GM12873 (cell line): ENCODE measurements at regions not wholly inside any gene's neighbourhood (a gene's known extent, or its start where the extent isn't known, plus 50 kb on each side); places are given as distances from the start of the nearest gene placed in this dataset.

ENCODE experiments used
- TF ChIP-seq, protein P1 (sequence below): IDR thresholded peaks from 2 replicates; pipeline ENCODE4 v1.5.1; 2012; ENCODE audit warnings: low read depth, mild to moderate bottlenecking, moderate library complexity, low read length, control low read depth; ENCODE audit not compliant: insufficient read depth; ENCODE audit errors: missing control alignments

DNA sequence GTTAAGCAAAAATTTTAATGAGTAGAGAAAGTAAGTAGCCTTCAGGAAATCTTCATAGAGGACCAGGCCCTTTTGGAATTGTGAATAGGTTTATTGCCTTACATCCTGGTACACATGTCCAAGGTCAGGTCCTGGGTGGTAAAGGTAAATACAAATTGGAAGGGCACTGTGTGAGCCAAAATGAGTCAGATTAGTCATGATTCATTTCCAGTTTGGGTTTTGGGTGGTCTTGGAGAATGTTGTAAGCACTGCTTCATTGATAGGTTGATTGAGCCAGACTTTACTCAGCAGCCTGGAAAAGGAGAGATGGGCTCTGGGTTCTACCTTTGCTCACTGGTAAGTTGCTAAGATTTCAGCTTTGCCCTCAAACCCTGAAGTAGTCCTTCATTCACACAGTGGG lies 82.5 kb upstream of the ZNF169 start:
- TF ChIP-seq, protein P1, sequence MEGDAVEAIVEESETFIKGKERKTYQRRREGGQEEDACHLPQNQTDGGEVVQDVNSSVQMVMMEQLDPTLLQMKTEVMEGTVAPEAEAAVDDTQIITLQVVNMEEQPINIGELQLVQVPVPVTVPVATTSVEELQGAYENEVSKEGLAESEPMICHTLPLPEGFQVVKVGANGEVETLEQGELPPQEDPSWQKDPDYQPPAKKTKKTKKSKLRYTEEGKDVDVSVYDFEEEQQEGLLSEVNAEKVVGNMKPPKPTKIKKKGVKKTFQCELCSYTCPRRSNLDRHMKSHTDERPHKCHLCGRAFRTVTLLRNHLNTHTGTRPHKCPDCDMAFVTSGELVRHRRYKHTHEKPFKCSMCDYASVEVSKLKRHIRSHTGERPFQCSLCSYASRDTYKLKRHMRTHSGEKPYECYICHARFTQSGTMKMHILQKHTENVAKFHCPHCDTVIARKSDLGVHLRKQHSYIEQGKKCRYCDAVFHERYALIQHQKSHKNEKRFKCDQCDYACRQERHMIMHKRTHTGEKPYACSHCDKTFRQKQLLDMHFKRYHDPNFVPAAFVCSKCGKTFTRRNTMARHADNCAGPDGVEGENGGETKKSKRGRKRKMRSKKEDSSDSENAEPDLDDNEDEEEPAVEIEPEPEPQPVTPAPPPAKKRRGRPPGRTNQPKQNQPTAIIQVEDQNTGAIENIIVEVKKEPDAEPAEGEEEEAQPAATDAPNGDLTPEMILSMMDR = no peak

DNA sequence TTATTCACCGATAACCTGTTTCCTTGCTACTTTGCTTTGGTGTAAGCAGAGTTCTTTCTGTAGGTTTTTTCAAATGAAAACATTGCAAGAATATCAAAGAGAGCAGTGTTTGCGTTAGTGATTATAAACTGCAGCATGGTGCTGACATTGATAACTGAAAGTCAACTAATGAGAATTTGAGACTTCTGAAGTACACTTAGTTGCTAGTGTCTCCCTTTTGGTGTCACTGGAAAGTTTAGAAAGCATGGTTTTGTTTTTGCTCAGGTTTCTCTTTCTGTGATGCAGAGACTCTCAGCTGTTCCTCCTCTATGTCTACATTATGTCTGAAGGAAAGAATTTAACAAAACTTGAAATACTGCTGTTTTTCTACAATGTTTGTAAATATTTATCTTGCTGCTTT lies 80.2 kb upstream of the ZNF169 start:
- TF ChIP-seq, protein P1 = no peak

DNA sequence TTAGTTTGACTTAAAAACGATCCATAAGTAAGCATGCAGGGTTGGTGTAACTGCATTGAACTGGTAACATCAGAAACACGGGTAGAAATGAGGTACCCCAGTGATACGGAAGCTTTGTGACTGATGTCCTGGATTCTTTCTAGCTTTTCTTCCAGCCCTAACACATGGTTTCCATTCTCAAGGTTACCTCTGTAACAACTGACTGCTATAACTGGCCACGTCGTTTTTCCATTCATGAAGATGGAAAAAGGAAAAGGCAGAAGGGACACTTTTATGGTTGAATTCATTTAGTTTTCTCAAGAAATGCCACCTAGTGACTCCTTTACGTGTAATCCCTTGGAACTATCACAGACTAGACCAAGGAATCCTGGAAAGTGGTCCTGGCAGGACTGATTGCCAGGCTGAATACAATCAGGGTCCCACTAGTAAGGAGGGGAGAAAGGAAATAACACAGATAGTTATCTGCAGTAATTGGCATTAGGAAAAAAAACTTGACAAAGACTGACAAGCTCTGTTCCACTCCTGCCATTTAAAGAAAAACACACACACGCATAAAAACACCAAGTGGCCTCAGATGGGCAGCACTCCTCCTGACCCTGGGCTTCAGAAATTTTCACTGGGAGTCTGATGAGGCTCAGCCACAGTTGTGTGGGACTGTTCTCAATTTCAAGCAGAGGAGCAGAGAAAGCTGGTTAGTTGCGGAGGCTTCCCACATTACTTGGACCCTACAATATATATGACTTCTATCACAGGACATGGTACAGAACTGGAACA lies 77.5 kb upstream of the ZNF169 start:
- TF ChIP-seq, protein P1 = no peak

DNA sequence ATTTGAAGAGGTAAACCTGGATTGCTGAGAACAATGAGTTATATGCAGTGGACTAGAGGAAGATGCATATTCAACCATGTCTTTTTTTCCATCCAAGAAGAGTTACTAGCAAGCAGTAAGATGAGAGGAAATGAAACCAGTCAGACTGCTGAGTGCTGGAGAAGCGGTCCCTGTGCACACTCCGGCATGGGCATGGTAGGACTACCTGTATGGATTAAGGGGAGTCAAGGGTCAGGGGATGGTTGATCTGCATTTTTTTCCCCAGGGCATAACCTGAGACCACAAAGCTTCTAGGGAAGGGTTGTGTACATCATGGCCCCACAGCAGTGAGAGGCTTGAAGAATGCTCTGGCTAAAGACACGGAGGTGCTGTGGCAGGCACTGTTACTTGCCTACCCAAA lies 76.6 kb upstream of the ZNF169 start:
- TF ChIP-seq, protein P1 = no peak

DNA sequence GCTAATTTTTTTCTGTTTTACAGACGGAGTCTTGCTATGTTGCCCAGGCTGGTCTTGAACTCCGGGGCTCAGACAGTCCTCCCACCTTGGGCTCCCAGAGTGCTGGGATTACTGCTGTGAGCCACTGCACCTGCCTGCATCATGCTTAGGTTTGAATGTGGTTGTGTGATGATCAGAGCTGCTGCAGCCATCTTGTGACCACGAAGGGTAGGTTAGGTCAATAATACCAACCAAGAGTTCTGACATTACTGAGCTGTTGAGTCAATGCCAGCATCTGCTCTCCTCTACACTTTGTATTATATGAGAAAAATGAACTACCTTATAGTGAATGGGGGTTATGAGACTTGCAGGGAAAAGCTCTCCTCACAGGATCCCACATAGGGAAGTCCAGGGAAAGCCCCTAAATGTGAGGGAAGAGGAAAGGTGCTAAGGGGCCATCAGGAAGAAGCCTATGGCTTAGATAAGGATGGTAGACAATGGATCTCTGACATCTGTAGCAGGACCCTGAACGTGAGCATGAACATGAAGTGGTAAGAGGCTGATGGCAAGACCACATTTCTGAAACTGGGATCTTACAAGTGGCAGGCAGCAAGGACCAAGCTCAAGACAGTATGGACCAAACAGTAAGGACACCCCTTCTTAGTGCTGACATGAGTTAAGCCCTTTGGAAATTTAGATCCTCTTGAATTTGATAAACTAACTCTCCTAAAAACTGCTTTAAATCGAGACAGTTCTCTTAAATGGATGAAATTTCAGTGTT lies 75.7 kb upstream of the ZNF169 start:
- TF ChIP-seq, protein P1 = no peak

DNA sequence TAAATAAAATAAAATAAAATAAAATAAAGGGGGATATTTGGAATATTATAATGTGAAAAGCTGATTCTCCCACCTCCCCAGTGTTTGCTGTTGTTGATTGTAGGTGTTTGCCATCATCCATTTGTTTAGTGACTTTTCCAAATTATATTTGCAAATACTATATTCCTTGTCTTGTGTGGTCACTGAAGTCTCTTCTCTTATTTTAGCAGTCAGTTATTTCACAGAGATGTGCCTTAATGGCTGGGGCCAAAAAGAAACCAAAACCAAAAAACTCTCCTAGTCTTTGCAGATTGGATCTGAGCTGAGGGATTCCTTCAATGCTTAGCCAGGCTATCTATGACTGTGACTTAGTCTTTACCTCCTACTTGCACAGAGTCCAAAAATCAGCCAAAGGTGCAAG lies 70.9 kb upstream of the ZNF169 start:
- TF ChIP-seq, protein P1 = no peak

DNA sequence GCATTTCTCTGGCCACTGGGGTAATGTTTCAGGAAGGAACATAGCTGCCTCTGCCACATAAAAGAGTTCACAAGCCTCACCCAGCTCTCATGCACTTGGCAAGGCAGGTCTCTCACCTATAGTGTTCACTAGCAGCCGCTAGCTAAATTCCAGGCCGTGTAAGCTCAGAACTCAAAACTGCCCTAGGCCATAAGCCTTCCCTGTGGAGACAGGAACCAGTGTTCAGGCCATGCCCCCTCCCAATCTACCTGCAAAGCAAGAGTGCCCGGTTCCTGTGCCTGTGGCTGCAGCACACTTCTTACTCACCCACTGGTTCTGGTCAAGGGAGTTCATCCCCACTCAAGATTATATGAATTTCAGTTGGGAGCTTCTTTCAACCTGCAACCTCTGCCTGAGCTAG lies 60.7 kb upstream of the ZNF169 start:
- TF ChIP-seq, protein P1 = no peak
